ENCODE measurements at regions not wholly inside any gene's neighbourhood (a gene's known extent, or its start where the extent isn't known, plus 50 kb on each side); places are given as distances from the start of the nearest gene placed in this dataset.

DNA sequence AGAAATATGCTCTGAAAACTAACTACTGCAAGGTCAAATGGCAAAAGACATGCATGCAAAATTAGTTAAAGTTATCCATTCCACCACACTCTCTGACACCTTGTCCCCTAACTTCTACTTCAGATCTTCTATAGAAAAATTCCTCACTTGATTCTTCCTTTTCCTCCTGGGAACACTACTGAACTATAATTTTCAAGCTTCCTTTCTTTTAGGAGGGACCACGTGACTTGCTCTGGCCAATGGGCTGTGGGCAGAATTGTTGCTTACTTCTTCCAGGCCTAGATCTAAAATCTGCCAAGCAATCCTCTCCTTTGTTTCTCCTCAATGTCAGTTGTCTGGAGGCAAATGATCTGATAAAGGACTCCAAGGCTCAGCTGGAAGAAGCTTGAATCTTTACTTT is 441.0 kb downstream of the CDK5RAP2 start:
- H3K4me1 ChIP-seq, result no peaks in the 10 kb centered on the region
- TF ChIP-seq, protein P1, sequence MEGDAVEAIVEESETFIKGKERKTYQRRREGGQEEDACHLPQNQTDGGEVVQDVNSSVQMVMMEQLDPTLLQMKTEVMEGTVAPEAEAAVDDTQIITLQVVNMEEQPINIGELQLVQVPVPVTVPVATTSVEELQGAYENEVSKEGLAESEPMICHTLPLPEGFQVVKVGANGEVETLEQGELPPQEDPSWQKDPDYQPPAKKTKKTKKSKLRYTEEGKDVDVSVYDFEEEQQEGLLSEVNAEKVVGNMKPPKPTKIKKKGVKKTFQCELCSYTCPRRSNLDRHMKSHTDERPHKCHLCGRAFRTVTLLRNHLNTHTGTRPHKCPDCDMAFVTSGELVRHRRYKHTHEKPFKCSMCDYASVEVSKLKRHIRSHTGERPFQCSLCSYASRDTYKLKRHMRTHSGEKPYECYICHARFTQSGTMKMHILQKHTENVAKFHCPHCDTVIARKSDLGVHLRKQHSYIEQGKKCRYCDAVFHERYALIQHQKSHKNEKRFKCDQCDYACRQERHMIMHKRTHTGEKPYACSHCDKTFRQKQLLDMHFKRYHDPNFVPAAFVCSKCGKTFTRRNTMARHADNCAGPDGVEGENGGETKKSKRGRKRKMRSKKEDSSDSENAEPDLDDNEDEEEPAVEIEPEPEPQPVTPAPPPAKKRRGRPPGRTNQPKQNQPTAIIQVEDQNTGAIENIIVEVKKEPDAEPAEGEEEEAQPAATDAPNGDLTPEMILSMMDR (IDR thresholded peaks at IDR 0.05; ENCODE audit: low read depth, low read length), result no peak
- H3K9me3 ChIP-seq, result no peaks in the 10 kb centered on the region
- no peak for DNase-seq
- H3K36me3 ChIP-seq, result no peaks in the 10 kb centered on the region
- H3K4me3 ChIP-seq (ENCODE audit: low read depth, low read length), result no peak overlapping the region
- H3K27me3 ChIP-seq, result no peaks in the 10 kb centered on the region

GRCh38 chr9:120137186-120137840 is 442.7 kb downstream of the CDK5RAP2 start:
- TF ChIP-seq, protein P1 (IDR thresholded peaks at IDR 0.05; ENCODE audit: low read depth, low read length), result no peak
- H3K4me1 ChIP-seq, result no peaks in the 10 kb centered on the region
- DNase-seq, result no peak
- no peaks in the 10 kb centered on the region for H3K27me3 ChIP-seq
- H3K9me3 ChIP-seq, result no peaks in the 10 kb centered on the region
- H3K4me3 ChIP-seq (ENCODE audit: low read depth, low read length), result no peak overlapping the region
- no peaks in the 10 kb centered on the region for H3K36me3 ChIP-seq

- H3K9me3 ChIP-seq, result no peaks in the 10 kb centered on the region
- TF ChIP-seq, protein P1 (IDR thresholded peaks at IDR 0.05; ENCODE audit: low read depth, low read length), result no peak
- no peak overlapping the region for H3K4me3 ChIP-seq (ENCODE audit: low read depth, low read length)
- H3K36me3 ChIP-seq, result no peaks in the 10 kb centered on the region
- no peaks in the 10 kb centered on the region for H3K4me1 ChIP-seq
- no peak for DNase-seq
- H3K27me3 ChIP-seq, result no peaks in the 10 kb centered on the region
Measured at GRCh38 chr9:120136696-120137095, 443.3 kb downstream of the CDK5RAP2 start.

DNA sequence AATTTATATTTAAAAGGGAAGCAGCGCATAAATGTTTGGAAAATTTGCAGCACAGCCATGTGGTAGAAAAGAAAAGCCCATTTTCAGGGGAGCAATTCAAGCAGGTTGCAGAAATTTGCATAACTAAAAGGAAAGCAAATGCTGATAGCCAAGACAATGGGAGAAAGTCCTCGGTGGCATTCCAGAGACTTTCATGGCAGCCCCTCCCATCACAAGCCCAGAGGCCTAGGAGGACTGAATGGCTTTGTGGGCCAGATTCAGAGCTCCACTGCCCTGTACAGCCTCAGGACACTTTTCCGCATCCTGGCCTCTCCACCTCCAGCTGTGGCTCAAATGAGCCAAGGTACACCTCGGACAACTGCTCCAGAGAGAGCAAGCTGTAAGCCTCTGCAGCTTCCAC is 462.9 kb downstream of the CDK5RAP2 start:
- H3K27me3 ChIP-seq, result no peaks in the 10 kb centered on the region
- TF ChIP-seq, protein P1 (IDR thresholded peaks at IDR 0.05; ENCODE audit: low read depth, low read length), result no peak
- H3K9me3 ChIP-seq, result no peaks in the 10 kb centered on the region
- DNase-seq, result no peak
- no peaks in the 10 kb centered on the region for H3K4me1 ChIP-seq
- H3K4me3 ChIP-seq (ENCODE audit: low read depth, low read length), result no peak overlapping the region
- no peaks in the 10 kb centered on the region for H3K36me3 ChIP-seq

DNA sequence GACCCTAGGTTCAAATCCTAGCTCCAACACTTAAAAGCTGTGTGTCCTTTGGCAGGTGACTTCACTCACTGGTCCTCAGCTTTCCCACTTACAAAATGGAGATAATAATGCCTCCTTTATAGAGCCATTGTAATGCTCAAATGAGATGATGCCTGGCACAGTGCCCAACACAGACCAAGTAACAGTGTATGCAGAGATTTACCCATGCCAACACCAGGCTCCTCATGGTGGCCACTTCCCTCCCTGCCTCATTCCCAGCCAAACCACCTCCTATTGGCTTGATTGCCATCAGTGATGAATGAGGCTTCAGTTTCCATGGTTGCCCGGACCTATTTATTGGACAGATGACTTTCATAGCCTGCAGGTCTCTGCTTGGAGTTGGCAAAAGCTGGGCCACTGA is 469.4 kb downstream of the CDK5RAP2 start:
- no peaks in the 10 kb centered on the region for H3K4me1 ChIP-seq
- DNase-seq, result no peak
- H3K27me3 ChIP-seq, result no peaks in the 10 kb centered on the region
- H3K4me3 ChIP-seq (ENCODE audit: low read depth, low read length), result no peak overlapping the region
- H3K36me3 ChIP-seq, result no peaks in the 10 kb centered on the region
- H3K9me3 ChIP-seq, result no peaks in the 10 kb centered on the region
- TF ChIP-seq, protein P1 (IDR thresholded peaks at IDR 0.05; ENCODE audit: low read depth, low read length), result no peak

DNA sequence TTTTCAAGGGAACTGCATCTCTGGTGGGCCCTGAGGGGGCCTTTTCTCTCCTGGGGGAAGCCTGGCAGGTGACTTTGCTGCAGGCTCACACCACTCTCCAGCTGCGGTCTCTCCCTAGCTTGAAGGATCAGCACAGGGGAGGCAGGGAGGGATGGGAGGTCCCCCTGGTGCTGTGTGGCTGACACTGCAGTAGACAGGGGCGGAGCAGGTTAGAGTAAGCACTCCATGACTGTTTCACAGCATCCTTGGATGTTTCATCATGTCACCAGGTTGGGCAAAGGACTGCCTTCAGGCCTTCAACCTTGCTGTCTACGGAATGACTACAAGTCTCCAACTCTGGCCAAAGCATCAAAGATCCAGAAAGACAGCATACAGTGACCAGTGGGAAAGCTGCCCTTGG is 470.7 kb downstream of the CDK5RAP2 start:
- DNase-seq, result peak; percentile 31
- H3K27me3 ChIP-seq, result no peaks in the 10 kb centered on the region
- TF ChIP-seq, protein P1 (IDR thresholded peaks at IDR 0.05; ENCODE audit: low read depth, low read length), result peak; percentile 45
- H3K4me1 ChIP-seq, result no peaks in the 10 kb centered on the region
- H3K9me3 ChIP-seq, result no peaks in the 10 kb centered on the region
- H3K4me3 ChIP-seq (ENCODE audit: low read depth, low read length), result no peak overlapping the region
- no peaks in the 10 kb centered on the region for H3K36me3 ChIP-seq
